GM20000 (cell line): ENCODE measurements at regions not wholly inside any gene's neighbourhood (a gene's known extent, or its start where the extent isn't known, plus 50 kb on each side); places are given as distances from the start of the nearest gene placed in this dataset.
"Not testable (repeated sequence)": the region's sequence is repeated elsewhere in the genome, so short reads cannot be mapped to it uniquely, and the experiment has no call there.

Experiments used
- DNase-seq: peaks from one replicate; pipeline ENCODE4 v3.0.0; 2012; ENCODE audit warnings: low spot score
- CTCF ChIP-seq: IDR thresholded peaks from 2 replicates; pipeline ENCODE4 v1.5.1; 2012; ENCODE audit warnings: mild to moderate bottlenecking, control low read depth; ENCODE audit errors: extremely low read depth, missing control alignments

- TF ChIP-seq CTCF, result no peak
- DNase-seq, result no peak
Measured at GRCh38 chr2:216930716-216931115, 70.9 kb upstream of the TNP1 start.

GRCh38 chr2:216929338-216929737, 69.5 kb upstream of the TNP1 start:
- DNase-seq, result not testable (repeated sequence)

- TF ChIP-seq CTCF, result no peak
- no peak for DNase-seq
Measured at GRCh38 chr2:216927163-216927562, 67.3 kb upstream of the TNP1 start.

GRCh38 chr2:216925636-216926366, 65.9 kb upstream of the TNP1 start:
- TF ChIP-seq CTCF, result no peak
- DNase-seq, result no peak

GRCh38 chr2:216925006-216925405, 65.1 kb upstream of the TNP1 start:
- no peak for TF ChIP-seq CTCF
- DNase-seq, result no peak

- no peak for DNase-seq
- TF ChIP-seq CTCF, result no peak
Measured at GRCh38 chr2:216923706-216924105, 63.8 kb upstream of the TNP1 start.

GRCh38 chr2:216922175-216922780, 62.4 kb upstream of the TNP1 start:
- DNase-seq, result no peak

More at GRCh38 chr2:216922175-216922780, 62.4 kb upstream of the TNP1 start:
- TF ChIP-seq CTCF, result no peak
